ENCODE measurements at regions not wholly inside any gene's neighbourhood (a gene's known extent, or its start where the extent isn't known, plus 50 kb on each side); places are given as distances from the start of the nearest gene placed in this dataset.

GRCh38 chr7:89757910-89758309 lies 396.4 kb upstream of the STEAP1 start:
- Histone ChIP-seq H3K27me3 (no peaks in the 10 kb centered on the region), H3K9me3 (no peaks in the 10 kb centered on the region), H3K27ac (no peak overlapping the region), H3K36me3 (no peaks in the 10 kb centered on the region), H3K4me3 (no peak overlapping the region), H3K4me1 (no peaks in the 10 kb centered on the region)
- TF ChIP-seq POLR2A (IDR thresholded peaks at IDR 0.05) = no peak
- TF ChIP-seq CTCF (IDR thresholded peaks at IDR 0.05) = no peak
- intact Hi-C loops (cut with DNase I; ENCODE audit: low total_unique reads) = no loop called here
- no peak for DNase-seq

GRCh38 chr7:89760690-89761089 lies 393.6 kb upstream of the STEAP1 start:
- intact Hi-C loops (cut with DNase I; ENCODE audit: low total_unique reads) = no loop called here
- no peak overlapping the region for H3K27ac ChIP-seq
- TF ChIP-seq POLR2A (IDR thresholded peaks at IDR 0.05) (no peak), CTCF (IDR thresholded peaks at IDR 0.05) (no peak)
- no peaks in the 10 kb centered on the region for H3K36me3 ChIP-seq
- H3K27me3 ChIP-seq = no peaks in the 10 kb centered on the region
- DNase-seq = no peak
- no peaks in the 10 kb centered on the region for H3K4me1 ChIP-seq
- H3K9me3 ChIP-seq = no peaks in the 10 kb centered on the region
- no peak overlapping the region for H3K4me3 ChIP-seq

GRCh38 chr7:89761173-89761572 lies 393.1 kb upstream of the STEAP1 start:
- TF ChIP-seq CTCF (IDR thresholded peaks at IDR 0.05) = no peak
- TF ChIP-seq POLR2A (IDR thresholded peaks at IDR 0.05) = no peak
- no peaks in the 10 kb centered on the region for H3K36me3 ChIP-seq
- H3K27ac ChIP-seq = no peak overlapping the region
- intact Hi-C loops (cut with DNase I; ENCODE audit: low total_unique reads) = no loop called here
- no peaks in the 10 kb centered on the region for H3K27me3 ChIP-seq
- no peak for DNase-seq
- H3K4me1 ChIP-seq = no peaks in the 10 kb centered on the region
- no peaks in the 10 kb centered on the region for H3K9me3 ChIP-seq
- no peak overlapping the region for H3K4me3 ChIP-seq

GRCh38 chr7:89770161-89770560 lies 384.1 kb upstream of the STEAP1 start:
- no peak overlapping the region for H3K4me3 ChIP-seq
- H3K9me3 ChIP-seq = no peaks in the 10 kb centered on the region
- DNase-seq = no peak
- H3K36me3 ChIP-seq = no peaks in the 10 kb centered on the region
- no peaks in the 10 kb centered on the region for H3K4me1 ChIP-seq
- H3K27ac ChIP-seq = no peak overlapping the region
- no peaks in the 10 kb centered on the region for H3K27me3 ChIP-seq
- intact Hi-C loops (cut with DNase I; ENCODE audit: low total_unique reads) = no loop called here
- TF ChIP-seq POLR2A (IDR thresholded peaks at IDR 0.05) (no peak), CTCF (IDR thresholded peaks at IDR 0.05) (no peak)

GRCh38 chr7:89771003-89771636 lies 383.1 kb upstream of the STEAP1 start:
- intact Hi-C loops (cut with DNase I; ENCODE audit: low total_unique reads) = no loop called here
- Histone ChIP-seq H3K27ac (no peak overlapping the region), H3K4me1 (no peaks in the 10 kb centered on the region), H3K4me3 (no peak overlapping the region), H3K27me3 (no peaks in the 10 kb centered on the region), H3K36me3 (no peaks in the 10 kb centered on the region), H3K9me3 (no peaks in the 10 kb centered on the region)
- no peak for DNase-seq
- TF ChIP-seq POLR2A (IDR thresholded peaks at IDR 0.05) (no peak), CTCF (IDR thresholded peaks at IDR 0.05) (no peak)

All from uterus (tissue), 3 donors.